ENCODE measurements at regions not wholly inside any gene's neighbourhood (a gene's known extent, or its start where the extent isn't known, plus 50 kb on each side); places are given as distances from the start of the nearest gene placed in this dataset.

DNA sequence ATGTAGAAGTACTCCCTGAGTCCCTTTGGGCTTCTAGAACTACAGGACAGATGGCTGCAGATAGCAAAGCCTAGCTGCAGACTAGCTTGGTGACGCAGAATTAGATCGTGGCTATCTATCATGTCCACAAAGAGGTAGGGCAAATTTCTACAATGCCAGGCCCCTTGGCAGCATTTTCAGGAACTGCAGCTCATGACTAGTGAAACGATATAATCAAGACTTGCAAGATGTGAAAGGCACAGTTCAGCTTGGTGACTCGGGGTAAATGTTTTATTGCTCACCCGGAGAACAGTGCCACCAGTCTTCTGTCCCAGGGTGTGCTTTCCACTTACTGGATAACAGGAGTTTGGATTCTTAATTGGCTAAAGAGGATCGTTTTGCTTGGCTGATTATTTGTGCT, 108.7 kb upstream of the LY86 start:
- TF ChIP-seq, protein P1, sequence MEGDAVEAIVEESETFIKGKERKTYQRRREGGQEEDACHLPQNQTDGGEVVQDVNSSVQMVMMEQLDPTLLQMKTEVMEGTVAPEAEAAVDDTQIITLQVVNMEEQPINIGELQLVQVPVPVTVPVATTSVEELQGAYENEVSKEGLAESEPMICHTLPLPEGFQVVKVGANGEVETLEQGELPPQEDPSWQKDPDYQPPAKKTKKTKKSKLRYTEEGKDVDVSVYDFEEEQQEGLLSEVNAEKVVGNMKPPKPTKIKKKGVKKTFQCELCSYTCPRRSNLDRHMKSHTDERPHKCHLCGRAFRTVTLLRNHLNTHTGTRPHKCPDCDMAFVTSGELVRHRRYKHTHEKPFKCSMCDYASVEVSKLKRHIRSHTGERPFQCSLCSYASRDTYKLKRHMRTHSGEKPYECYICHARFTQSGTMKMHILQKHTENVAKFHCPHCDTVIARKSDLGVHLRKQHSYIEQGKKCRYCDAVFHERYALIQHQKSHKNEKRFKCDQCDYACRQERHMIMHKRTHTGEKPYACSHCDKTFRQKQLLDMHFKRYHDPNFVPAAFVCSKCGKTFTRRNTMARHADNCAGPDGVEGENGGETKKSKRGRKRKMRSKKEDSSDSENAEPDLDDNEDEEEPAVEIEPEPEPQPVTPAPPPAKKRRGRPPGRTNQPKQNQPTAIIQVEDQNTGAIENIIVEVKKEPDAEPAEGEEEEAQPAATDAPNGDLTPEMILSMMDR (conservative IDR thresholded peaks at IDR 0.05): no peak
- TF ChIP-seq ZFX (IDR thresholded peaks at IDR 0.05): no peak
- no peak overlapping the region for H3K27ac ChIP-seq

DNA sequence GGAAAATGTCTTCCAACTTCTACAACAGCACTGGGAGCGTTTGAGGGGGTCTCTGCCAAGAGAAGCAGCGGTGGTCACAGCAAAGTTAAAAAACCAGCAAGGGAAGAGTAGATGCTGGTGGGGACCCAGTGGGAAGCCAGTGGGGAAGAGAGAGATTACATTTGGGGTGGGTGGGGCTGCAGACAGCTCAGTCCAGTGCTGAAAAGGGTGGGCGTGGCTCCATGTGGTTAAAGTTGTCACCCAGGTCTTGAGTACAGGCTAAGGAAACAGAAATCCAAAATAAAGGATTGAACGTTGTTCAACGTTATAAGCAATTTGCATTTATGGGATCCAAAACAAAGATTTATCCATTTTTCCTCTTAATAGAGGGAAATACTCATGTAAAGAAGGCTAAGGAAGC, 106.3 kb upstream of the LY86 start:
- H3K27ac ChIP-seq: no peak overlapping the region
- TF ChIP-seq ZFX (IDR thresholded peaks at IDR 0.05): no peak
- TF ChIP-seq, protein P1 (conservative IDR thresholded peaks at IDR 0.05): no peak

DNA sequence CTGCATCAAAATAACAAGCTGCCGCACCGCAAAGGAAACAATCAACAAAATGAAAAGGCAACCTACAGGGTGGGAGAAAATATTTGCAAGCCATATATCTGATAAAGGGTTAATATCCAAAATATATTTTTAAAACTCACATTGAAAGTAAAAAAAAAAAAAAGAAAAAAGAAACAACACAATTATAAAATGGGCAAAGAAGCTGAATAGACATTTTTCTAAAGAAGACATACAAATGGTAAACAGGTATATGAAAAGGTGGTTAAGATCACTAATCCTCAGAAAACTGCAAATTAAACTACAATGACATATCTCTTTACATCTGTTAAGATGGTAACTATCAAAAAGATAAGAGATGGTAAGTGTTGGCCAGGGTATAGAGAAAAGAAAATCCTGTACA, 105.4 kb upstream of the LY86 start:
- H3K27ac ChIP-seq: no peak overlapping the region
- TF ChIP-seq ZFX (IDR thresholded peaks at IDR 0.05): no peak
- TF ChIP-seq, protein P1 (conservative IDR thresholded peaks at IDR 0.05): no peak

DNA sequence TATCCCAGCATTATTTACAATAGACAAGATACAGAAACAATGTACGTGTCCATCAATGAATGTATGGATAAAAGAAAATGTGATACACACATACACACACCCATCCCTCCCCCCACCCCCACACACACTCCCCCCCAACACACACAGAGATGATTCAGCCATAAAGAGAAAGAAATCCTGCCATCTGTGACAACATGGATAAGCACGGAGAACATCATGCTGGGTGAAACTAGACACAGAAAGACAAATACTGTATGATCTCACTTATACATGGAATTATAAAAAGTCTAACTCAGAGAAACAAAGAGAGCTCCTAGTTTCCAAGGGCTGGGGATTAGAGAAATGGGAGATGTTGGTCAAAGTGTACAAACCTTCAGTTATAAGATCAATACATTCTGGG, 104.8 kb upstream of the LY86 start:
- no peak overlapping the region for H3K27ac ChIP-seq
- TF ChIP-seq, protein P1 (conservative IDR thresholded peaks at IDR 0.05): no peak
- TF ChIP-seq ZFX (IDR thresholded peaks at IDR 0.05): no peak

DNA sequence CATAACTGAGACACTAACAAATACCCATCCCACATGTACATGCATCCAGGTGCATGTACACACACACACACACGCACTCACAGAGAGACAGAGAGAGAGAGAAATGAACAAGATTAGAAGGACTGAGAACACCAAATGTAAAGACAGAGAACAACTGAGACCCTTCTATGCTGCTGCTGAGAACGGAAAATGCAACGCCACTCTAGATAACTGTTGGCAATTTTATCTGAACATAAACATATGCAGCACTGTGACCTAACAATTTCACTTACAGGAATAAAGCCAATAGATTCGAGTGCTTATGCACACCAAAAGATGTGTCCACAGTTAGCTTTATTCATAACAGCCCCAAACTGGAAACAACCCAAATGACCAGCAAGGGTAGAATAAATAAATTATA, 103.8 kb upstream of the LY86 start:
- TF ChIP-seq, protein P1 (conservative IDR thresholded peaks at IDR 0.05): no peak
- TF ChIP-seq ZFX (IDR thresholded peaks at IDR 0.05): no peak
- H3K27ac ChIP-seq: no peak overlapping the region

DNA sequence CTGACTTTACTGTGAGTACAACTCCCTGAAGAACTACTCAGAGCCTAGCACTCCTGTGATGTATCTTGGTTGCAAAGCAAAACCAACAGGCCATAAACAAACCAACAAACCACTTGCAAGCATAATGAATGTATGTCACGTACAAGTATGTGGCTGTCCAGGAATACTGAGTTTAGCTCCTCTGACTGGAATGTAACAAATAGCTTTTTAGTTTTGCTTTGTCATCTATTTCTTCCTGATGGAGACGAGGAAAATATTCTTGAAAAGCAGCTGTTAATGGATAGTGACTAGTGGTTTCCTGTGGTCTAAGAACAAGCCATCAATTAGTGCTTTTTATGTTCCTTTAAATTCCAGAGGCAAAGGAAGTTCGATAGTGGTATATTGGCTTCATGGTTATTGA, 101.9 kb upstream of the LY86 start:
- TF ChIP-seq, protein P1 (conservative IDR thresholded peaks at IDR 0.05): no peak
- TF ChIP-seq ZFX (IDR thresholded peaks at IDR 0.05): no peak
- no peak overlapping the region for H3K27ac ChIP-seq

DNA sequence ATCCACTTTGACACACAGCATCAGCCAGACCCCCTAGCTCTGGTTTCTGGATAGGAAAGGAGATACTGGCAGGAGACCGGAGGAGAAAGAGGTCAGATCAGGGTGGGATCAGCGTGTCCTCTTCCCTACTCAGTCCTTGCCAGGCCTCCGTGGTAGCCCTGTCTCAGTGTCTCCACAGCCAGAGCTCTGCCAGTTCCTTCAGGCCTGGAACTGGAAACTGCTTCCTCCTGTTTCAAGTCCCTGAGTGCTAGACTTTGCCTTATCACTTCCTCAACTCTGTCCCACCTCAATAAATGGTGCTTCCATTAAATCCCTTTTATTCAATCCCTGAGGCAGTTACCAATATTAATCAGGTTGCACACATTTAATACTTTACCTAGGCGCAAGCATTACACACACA, 96.8 kb upstream of the LY86 start:
- H3K27ac ChIP-seq: no peak overlapping the region
- no peak for TF ChIP-seq ZFX (IDR thresholded peaks at IDR 0.05)
- TF ChIP-seq, protein P1 (conservative IDR thresholded peaks at IDR 0.05): no peak
